GM23338 (cell line): ENCODE measurements at regions not wholly inside any gene's neighbourhood (a gene's known extent, or its start where the extent isn't known, plus 50 kb on each side); places are given as distances from the start of the nearest gene placed in this dataset.

Experiments used
- ATAC-seq: fragments of 200-7000 bp; cut with Tn5 transposase; 3 replicates; pipeline ENCODE4 v1.9.1; 2020
- DNase-seq: peaks from one replicate; pipeline ENCODE4 v3.0.0-alpha.2; 2015; ENCODE audit warnings: low spot score
- H2AFZ ChIP-seq: fragments of 200-600 bp; sonication (generic); 2 replicates; pipeline ENCODE4 v1.8.0; 2016; ENCODE audit warnings: antibody characterized with exemption, mild to moderate bottlenecking, moderate library complexity
- H3F3A ChIP-seq: fragments of 200-600 bp; sonication (generic); replicated peaks from 2 replicates; pipeline ENCODE4 v1.8.0; 2017; ENCODE audit warnings: antibody characterized with exemption, mixed run types, low read depth
- H3K27ac ChIP-seq: fragments of 200-600 bp; sonication (generic); 2 replicates; pipeline ENCODE4 v1.6.1; 2016; ENCODE audit warnings: low read depth
- H3K27me3 ChIP-seq: fragments of 200-600 bp; sonication (generic); 2 replicates; pipeline ENCODE4 v1.8.0; 2016; ENCODE audit warnings: mild to moderate bottlenecking, mixed run types, moderate library complexity; ENCODE audit not compliant: insufficient read depth
- H3K36me3 ChIP-seq: fragments of 200-600 bp; sonication (generic); 2 replicates; pipeline ENCODE4 v1.8.0; 2016; ENCODE audit warnings: mild to moderate bottlenecking; ENCODE audit not compliant: insufficient read depth
- H3K4me1 ChIP-seq: fragments of 200-600 bp; sonication (generic); 2 replicates; pipeline ENCODE4 v1.8.0; 2016; ENCODE audit warnings: mild to moderate bottlenecking, moderate library complexity; ENCODE audit not compliant: insufficient read depth
- H3K4me2 ChIP-seq: fragments of 200-600 bp; sonication (generic); 2 replicates; pipeline ENCODE4 v1.7.1; 2017; ENCODE audit warnings: mixed run types
- H3K4me3 ChIP-seq: fragments of 200-600 bp; sonication (generic); 2 replicates; pipeline ENCODE4 v1.6.1; 2016; ENCODE audit warnings: mixed run types
- H3K79me2 ChIP-seq: fragments of 200-600 bp; sonication (generic); replicated peaks from 2 replicates; pipeline ENCODE4 v1.8.0; 2017; ENCODE audit warnings: mild to moderate bottlenecking; ENCODE audit not compliant: insufficient read depth
- H3K9me2 ChIP-seq: fragments of 200-600 bp; sonication (generic); 2 replicates; pipeline ENCODE4 v1.8.0; 2017; ENCODE audit not compliant: insufficient read depth
- H4K20me1 ChIP-seq: fragments of 200-600 bp; sonication (generic); replicated peaks from 2 replicates; pipeline ENCODE4 v1.8.0; 2017; ENCODE audit warnings: mild to moderate bottlenecking; ENCODE audit not compliant: insufficient read depth
- H3K27ac Mint-ChIP-seq: 2 replicates; pipeline ENCODE4 v1.8.0; 2020; ENCODE audit warnings: inconsistent platforms, mild to moderate bottlenecking, moderate library complexity, mixed read lengths
- H3K27me3 Mint-ChIP-seq: 3 replicates; pipeline ENCODE4 v1.8.0; 2022; ENCODE audit warnings: low read depth, mild to moderate bottlenecking, moderate library complexity, mixed read lengths, inconsistent platforms; ENCODE audit not compliant: insufficient read depth, poor library complexity
- H3K36me3 Mint-ChIP-seq: 3 replicates; pipeline ENCODE4 v1.8.0; 2021; ENCODE audit warnings: low read depth, mild to moderate bottlenecking, inconsistent platforms, moderate library complexity, mixed read lengths
- H3K4me1 Mint-ChIP-seq: 3 replicates; pipeline ENCODE4 v1.8.0; 2020; ENCODE audit warnings: mild to moderate bottlenecking, inconsistent platforms, mixed read lengths
- H3K4me3 Mint-ChIP-seq: 3 replicates; pipeline ENCODE4 v1.8.0; 2021; ENCODE audit warnings: moderate library complexity, mild to moderate bottlenecking, inconsistent platforms, mixed read lengths
- H3K9me3 Mint-ChIP-seq: 3 replicates; pipeline ENCODE4 v1.8.0; 2020; ENCODE audit warnings: moderate library complexity, mild to moderate bottlenecking, inconsistent platforms, mixed read lengths
- CREB1 ChIP-seq: fragments of 250-450 bp; sonication (Bioruptor Pico); IDR thresholded peaks from 2 replicates; pipeline ENCODE4 v1.5.0; 2020; ENCODE audit warnings: low read depth, mild to moderate bottlenecking, moderate library complexity
- EZH2 ChIP-seq: fragments of 200-600 bp; sonication (generic); IDR thresholded peaks from one replicate; pipeline ENCODE4 v1.8.0; 2017; ENCODE audit warnings: antibody characterized with exemption, mild to moderate bottlenecking, low read depth; ENCODE audit not compliant: unreplicated experiment
- EZH2phosphoT487 ChIP-seq: fragments of 200-600 bp; sonication (generic); IDR thresholded peaks from one replicate; pipeline ENCODE4 v1.8.1; 2018; ENCODE audit warnings: antibody characterized with exemption; ENCODE audit not compliant: unreplicated experiment
- JUNB ChIP-seq: IDR thresholded peaks from one replicate; pipeline ENCODE4 v1.6.1; 2016; ENCODE audit warnings: antibody characterized with exemption; ENCODE audit not compliant: unreplicated experiment
- NANOG ChIP-seq: IDR thresholded peaks from 2 replicates; pipeline ENCODE4 v1.6.1; 2016; ENCODE audit warnings: antibody characterized with exemption, borderline replicate concordance
- POLR2AphosphoS5 ChIP-seq: IDR thresholded peaks from 2 replicates; pipeline ENCODE4 v1.6.1; 2016; ENCODE audit warnings: antibody characterized with exemption, low read depth
- STAT1 ChIP-seq: IDR thresholded peaks from one replicate; pipeline ENCODE4 v1.6.1; 2016; ENCODE audit warnings: antibody characterized with exemption; ENCODE audit not compliant: unreplicated experiment
- ZNF114 ChIP-seq: fragments of 250-450 bp; sonication (Bioruptor Pico); IDR thresholded peaks from 2 replicates; pipeline ENCODE4 v1.5.0; 2020; ENCODE audit warnings: mild to moderate bottlenecking, moderate library complexity
- ZNF331 ChIP-seq: fragments of 250-450 bp; sonication (Bioruptor Pico); IDR thresholded peaks from 2 replicates; pipeline ENCODE4 v1.5.0; 2020; ENCODE audit warnings: low read depth, mild to moderate bottlenecking, moderate library complexity
- TF ChIP-seq, protein P1 (sequence below): IDR thresholded peaks from 2 replicates; pipeline ENCODE4 v1.6.1; 2016; ENCODE audit warnings: antibody characterized with exemption
- TF ChIP-seq, protein P2 (sequence below): IDR thresholded peaks from one replicate; pipeline ENCODE4 v1.6.1; 2018; ENCODE audit warnings: antibody characterized with exemption; ENCODE audit not compliant: unreplicated experiment
- TF ChIP-seq, protein P3 (sequence below), 2 experiments: fragments of 200-600 bp in 1 of 2; sonication (generic) in 1 of 2; conservative IDR thresholded peaks; 2 replicates each; pipeline versions ENCODE4 v1.5.1 to v1.6.1; 2016 to 2017; ENCODE audit warnings: antibody characterized with exemption in 2 of 2, low read depth in 2 of 2, mild to moderate bottlenecking in 2 of 2, moderate library complexity in 1 of 2
- TF ChIP-seq, protein P4 (sequence below): fragments of 250-450 bp; sonication (Bioruptor Pico); IDR thresholded peaks from 2 replicates; pipeline ENCODE4 v1.5.0; 2020; ENCODE audit warnings: mild to moderate bottlenecking, moderate library complexity

DNA sequence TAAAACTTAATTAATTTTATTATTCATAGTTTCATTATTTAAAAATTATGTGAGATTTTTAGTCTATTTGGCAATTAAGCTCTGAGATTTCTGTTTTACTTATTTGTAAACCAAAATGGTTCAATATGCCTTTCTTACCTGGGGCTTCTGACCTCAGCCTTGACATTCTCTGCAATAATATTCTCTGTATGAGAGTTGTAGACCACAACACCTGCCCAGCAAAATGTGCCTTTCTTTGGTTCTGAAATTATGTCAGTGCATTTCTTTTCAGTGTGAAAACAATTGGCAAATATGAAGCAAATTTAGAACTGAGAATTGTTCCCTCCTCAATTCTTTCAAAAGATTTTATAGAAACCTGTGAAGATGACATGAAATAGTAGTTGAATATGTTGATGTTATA is 426.4 kb upstream of the FZD8 start:
- no peak for DNase-seq
- Histone ChIP-seq H4K20me1 (no peaks in the 10 kb centered on the region), H3K27ac (no peak overlapping the region), H3K9me2 (no peaks in the 10 kb centered on the region), H3K4me2 (no peak overlapping the region), H3K27me3 (no peaks in the 10 kb centered on the region), H3K4me3 (no peak overlapping the region), H3K79me2 (no peaks in the 10 kb centered on the region), H2AFZ (no peak overlapping the region), H3F3A (no peaks in the 10 kb centered on the region), H3K4me1 (no peaks in the 10 kb centered on the region), H3K36me3 (no peaks in the 10 kb centered on the region)
- Mint-ChIP-seq H3K27ac (no peak overlapping the region), H3K4me3 (no peak overlapping the region), H3K9me3 (peaks cover 26% of the 10 kb centered on the region), H3K36me3 (peaks cover 16% of the 10 kb centered on the region), H3K27me3 (no peaks in the 10 kb centered on the region), H3K4me1 (no peaks in the 10 kb centered on the region)
- no peak for ATAC-seq
- TF ChIP-seq, protein P1, sequence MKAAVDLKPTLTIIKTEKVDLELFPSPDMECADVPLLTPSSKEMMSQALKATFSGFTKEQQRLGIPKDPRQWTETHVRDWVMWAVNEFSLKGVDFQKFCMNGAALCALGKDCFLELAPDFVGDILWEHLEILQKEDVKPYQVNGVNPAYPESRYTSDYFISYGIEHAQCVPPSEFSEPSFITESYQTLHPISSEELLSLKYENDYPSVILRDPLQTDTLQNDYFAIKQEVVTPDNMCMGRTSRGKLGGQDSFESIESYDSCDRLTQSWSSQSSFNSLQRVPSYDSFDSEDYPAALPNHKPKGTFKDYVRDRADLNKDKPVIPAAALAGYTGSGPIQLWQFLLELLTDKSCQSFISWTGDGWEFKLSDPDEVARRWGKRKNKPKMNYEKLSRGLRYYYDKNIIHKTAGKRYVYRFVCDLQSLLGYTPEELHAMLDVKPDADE, result no peak
- TF ChIP-seq ZNF331 (CRISPR knock-in tag) (no peak), CREB1 (CRISPR knock-in tag) (no peak), ZNF114 (CRISPR knock-in tag) (no peak), NANOG (no peak), JUNB (no peak), STAT1 (no peak), EZH2 (no peak), POLR2AphosphoS5 (no peak), EZH2phosphoT487 (no peak)
- TF ChIP-seq, protein P2, sequence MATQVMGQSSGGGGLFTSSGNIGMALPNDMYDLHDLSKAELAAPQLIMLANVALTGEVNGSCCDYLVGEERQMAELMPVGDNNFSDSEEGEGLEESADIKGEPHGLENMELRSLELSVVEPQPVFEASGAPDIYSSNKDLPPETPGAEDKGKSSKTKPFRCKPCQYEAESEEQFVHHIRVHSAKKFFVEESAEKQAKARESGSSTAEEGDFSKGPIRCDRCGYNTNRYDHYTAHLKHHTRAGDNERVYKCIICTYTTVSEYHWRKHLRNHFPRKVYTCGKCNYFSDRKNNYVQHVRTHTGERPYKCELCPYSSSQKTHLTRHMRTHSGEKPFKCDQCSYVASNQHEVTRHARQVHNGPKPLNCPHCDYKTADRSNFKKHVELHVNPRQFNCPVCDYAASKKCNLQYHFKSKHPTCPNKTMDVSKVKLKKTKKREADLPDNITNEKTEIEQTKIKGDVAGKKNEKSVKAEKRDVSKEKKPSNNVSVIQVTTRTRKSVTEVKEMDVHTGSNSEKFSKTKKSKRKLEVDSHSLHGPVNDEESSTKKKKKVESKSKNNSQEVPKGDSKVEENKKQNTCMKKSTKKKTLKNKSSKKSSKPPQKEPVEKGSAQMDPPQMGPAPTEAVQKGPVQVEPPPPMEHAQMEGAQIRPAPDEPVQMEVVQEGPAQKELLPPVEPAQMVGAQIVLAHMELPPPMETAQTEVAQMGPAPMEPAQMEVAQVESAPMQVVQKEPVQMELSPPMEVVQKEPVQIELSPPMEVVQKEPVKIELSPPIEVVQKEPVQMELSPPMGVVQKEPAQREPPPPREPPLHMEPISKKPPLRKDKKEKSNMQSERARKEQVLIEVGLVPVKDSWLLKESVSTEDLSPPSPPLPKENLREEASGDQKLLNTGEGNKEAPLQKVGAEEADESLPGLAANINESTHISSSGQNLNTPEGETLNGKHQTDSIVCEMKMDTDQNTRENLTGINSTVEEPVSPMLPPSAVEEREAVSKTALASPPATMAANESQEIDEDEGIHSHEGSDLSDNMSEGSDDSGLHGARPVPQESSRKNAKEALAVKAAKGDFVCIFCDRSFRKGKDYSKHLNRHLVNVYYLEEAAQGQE, result no peak
- TF ChIP-seq, protein P3, sequence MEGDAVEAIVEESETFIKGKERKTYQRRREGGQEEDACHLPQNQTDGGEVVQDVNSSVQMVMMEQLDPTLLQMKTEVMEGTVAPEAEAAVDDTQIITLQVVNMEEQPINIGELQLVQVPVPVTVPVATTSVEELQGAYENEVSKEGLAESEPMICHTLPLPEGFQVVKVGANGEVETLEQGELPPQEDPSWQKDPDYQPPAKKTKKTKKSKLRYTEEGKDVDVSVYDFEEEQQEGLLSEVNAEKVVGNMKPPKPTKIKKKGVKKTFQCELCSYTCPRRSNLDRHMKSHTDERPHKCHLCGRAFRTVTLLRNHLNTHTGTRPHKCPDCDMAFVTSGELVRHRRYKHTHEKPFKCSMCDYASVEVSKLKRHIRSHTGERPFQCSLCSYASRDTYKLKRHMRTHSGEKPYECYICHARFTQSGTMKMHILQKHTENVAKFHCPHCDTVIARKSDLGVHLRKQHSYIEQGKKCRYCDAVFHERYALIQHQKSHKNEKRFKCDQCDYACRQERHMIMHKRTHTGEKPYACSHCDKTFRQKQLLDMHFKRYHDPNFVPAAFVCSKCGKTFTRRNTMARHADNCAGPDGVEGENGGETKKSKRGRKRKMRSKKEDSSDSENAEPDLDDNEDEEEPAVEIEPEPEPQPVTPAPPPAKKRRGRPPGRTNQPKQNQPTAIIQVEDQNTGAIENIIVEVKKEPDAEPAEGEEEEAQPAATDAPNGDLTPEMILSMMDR (conservative IDR thresholded peaks at IDR 0.05; ENCODE audit: low read depth in 2 of 2), result no peak
- TF ChIP-seq, protein P4, sequence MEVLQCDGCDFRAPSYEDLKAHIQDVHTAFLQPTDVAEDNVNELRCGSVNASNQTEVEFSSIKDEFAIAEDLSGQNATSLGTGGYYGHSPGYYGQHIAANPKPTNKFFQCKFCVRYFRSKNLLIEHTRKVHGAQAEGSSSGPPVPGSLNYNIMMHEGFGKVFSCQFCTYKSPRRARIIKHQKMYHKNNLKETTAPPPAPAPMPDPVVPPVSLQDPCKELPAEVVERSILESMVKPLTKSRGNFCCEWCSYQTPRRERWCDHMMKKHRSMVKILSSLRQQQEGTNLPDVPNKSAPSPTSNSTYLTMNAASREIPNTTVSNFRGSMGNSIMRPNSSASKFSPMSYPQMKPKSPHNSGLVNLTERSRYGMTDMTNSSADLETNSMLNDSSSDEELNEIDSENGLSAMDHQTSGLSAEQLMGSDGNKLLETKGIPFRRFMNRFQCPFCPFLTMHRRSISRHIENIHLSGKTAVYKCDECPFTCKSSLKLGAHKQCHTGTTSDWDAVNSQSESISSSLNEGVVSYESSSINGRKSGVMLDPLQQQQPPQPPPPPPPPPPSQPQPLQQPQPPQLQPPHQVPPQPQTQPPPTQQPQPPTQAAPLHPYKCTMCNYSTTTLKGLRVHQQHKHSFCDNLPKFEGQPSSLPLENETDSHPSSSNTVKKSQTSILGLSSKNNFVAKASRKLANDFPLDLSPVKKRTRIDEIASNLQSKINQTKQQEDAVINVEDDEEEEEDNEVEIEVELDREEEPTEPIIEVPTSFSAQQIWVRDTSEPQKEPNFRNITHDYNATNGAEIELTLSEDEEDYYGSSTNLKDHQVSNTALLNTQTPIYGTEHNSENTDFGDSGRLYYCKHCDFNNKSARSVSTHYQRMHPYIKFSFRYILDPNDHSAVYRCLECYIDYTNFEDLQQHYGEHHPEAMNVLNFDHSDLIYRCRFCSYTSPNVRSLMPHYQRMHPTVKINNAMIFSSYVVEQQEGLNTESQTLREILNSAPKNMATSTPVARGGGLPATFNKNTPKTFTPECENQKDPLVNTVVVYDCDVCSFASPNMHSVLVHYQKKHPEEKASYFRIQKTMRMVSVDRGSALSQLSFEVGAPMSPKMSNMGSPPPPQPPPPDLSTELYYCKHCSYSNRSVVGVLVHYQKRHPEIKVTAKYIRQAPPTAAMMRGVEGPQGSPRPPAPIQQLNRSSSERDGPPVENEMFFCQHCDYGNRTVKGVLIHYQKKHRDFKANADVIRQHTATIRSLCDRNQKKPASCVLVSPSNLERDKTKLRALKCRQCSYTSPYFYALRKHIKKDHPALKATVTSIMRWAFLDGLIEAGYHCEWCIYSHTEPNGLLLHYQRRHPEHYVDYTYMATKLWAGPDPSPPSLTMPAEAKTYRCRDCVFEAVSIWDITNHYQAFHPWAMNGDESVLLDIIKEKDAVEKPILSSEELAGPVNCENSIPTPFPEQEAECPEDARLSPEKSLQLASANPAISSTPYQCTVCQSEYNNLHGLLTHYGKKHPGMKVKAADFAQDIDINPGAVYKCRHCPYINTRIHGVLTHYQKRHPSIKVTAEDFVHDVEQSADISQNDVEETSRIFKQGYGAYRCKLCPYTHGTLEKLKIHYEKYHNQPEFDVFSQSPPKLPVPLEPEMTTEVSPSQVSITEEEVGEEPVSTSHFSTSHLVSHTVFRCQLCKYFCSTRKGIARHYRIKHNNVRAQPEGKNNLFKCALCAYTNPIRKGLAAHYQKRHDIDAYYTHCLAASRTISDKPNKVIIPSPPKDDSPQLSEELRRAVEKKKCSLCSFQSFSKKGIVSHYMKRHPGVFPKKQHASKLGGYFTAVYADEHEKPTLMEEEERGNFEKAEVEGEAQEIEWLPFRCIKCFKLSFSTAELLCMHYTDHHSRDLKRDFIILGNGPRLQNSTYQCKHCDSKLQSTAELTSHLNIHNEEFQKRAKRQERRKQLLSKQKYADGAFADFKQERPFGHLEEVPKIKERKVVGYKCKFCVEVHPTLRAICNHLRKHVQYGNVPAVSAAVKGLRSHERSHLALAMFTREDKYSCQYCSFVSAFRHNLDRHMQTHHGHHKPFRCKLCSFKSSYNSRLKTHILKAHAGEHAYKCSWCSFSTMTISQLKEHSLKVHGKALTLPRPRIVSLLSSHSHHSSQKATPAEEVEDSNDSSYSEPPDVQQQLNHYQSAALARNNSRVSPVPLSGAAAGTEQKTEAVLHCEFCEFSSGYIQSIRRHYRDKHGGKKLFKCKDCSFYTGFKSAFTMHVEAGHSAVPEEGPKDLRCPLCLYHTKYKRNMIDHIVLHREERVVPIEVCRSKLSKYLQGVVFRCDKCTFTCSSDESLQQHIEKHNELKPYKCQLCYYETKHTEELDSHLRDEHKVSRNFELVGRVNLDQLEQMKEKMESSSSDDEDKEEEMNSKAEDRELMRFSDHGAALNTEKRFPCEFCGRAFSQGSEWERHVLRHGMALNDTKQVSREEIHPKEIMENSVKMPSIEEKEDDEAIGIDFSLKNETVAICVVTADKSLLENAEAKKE, result no peak
